ENCODE measurements at regions not wholly inside any gene's neighbourhood (a gene's known extent, or its start where the extent isn't known, plus 50 kb on each side); places are given as distances from the start of the nearest gene placed in this dataset.

- Histone ChIP-seq H3K27me3 (replicated peaks; ENCODE audit: insufficient read depth, low read length) (no peaks in the 10 kb centered on the region), H4K20me1 (ENCODE audit: insufficient read depth, low read length) (no peaks in the 10 kb centered on the region), H3K9me2 (replicated peaks; ENCODE audit: insufficient read depth, low read length) (no peaks in the 10 kb centered on the region), H2AFZ (ENCODE audit: low read length) (no peak overlapping the region), H3K9ac (ENCODE audit: low read length) (no peak overlapping the region), H3K9me3 (replicated peaks; ENCODE audit: insufficient read depth, low read length) (no peaks in the 10 kb centered on the region), H3K4me3 (ENCODE audit: low read length) (no peak overlapping the region), H3F3A (ENCODE audit: insufficient read depth, low read length) (no peaks in the 10 kb centered on the region), H3K36me3 (replicated peaks; ENCODE audit: insufficient read depth, low read length) (no peaks in the 10 kb centered on the region), H3K79me2 (ENCODE audit: low read length) (no peaks in the 10 kb centered on the region), H3K4me2 (ENCODE audit: low read depth, low read length) (no peak overlapping the region), H3K4me1 (ENCODE audit: low read length) (no peaks in the 10 kb centered on the region), H3K27ac (ENCODE audit: low read length) (no peak overlapping the region)
- TF ChIP-seq EZH2 (optimal IDR thresholded peaks at IDR 0.05; ENCODE audit: low read depth, low read length) (no peak), EZH2phosphoT487 (IDR thresholded peaks at IDR 0.05; ENCODE audit: low read length) (no peak), CTCF (IDR thresholded peaks at IDR 0.05; ENCODE audit: low read length) (no peak)
- no peak for DNase-seq
Observed at GRCh38 chr6:14488180-14488579, 370.6 kb downstream of the CD83 start.

- Histone ChIP-seq H3K79me2 (ENCODE audit: low read length) (no peaks in the 10 kb centered on the region), H2AFZ (ENCODE audit: low read length) (no peak overlapping the region), H4K20me1 (ENCODE audit: insufficient read depth, low read length) (no peaks in the 10 kb centered on the region)
Observed at GRCh38 chr6:14489445-14489844, 371.9 kb downstream of the CD83 start.

GRCh38 chr6:14498748-14499147, 381.2 kb downstream of the CD83 start:
- no peaks in the 10 kb centered on the region for H3K27me3 ChIP-seq (replicated peaks; ENCODE audit: insufficient read depth, low read length)
- no peaks in the 10 kb centered on the region for H3K9me2 ChIP-seq (replicated peaks; ENCODE audit: insufficient read depth, low read length)
- no peak overlapping the region for H3K4me2 ChIP-seq (ENCODE audit: low read depth, low read length)
- no peaks in the 10 kb centered on the region for H3K9me3 ChIP-seq (replicated peaks; ENCODE audit: insufficient read depth, low read length)
- H3K79me2 ChIP-seq (ENCODE audit: low read length), result no peaks in the 10 kb centered on the region
- no peak overlapping the region for H2AFZ ChIP-seq (ENCODE audit: low read length)
- TF ChIP-seq CTCF (IDR thresholded peaks at IDR 0.05; ENCODE audit: low read length) (no peak), EZH2 (optimal IDR thresholded peaks at IDR 0.05; ENCODE audit: low read depth, low read length) (no peak), EZH2phosphoT487 (IDR thresholded peaks at IDR 0.05; ENCODE audit: low read length) (no peak)
- H3K4me1 ChIP-seq (ENCODE audit: low read length), result no peaks in the 10 kb centered on the region
- no peak overlapping the region for H3K4me3 ChIP-seq (ENCODE audit: low read length)
- H3K9ac ChIP-seq (ENCODE audit: low read length), result no peak overlapping the region
- H3F3A ChIP-seq (ENCODE audit: insufficient read depth, low read length), result no peaks in the 10 kb centered on the region
- H4K20me1 ChIP-seq (ENCODE audit: insufficient read depth, low read length), result no peaks in the 10 kb centered on the region
- H3K36me3 ChIP-seq (replicated peaks; ENCODE audit: insufficient read depth, low read length), result no peaks in the 10 kb centered on the region
- DNase-seq, result no peak
- H3K27ac ChIP-seq (ENCODE audit: low read length), result no peak overlapping the region

More at GRCh38 chr6:14489445-14489844, 371.9 kb downstream of the CD83 start:
- Histone ChIP-seq H3K9me3 (replicated peaks; ENCODE audit: insufficient read depth, low read length) (no peaks in the 10 kb centered on the region), H3K36me3 (replicated peaks; ENCODE audit: insufficient read depth, low read length) (no peaks in the 10 kb centered on the region), H3F3A (ENCODE audit: insufficient read depth, low read length) (no peaks in the 10 kb centered on the region), H3K9me2 (replicated peaks; ENCODE audit: insufficient read depth, low read length) (no peaks in the 10 kb centered on the region), H3K9ac (ENCODE audit: low read length) (no peak overlapping the region), H3K4me3 (ENCODE audit: low read length) (no peak overlapping the region), H3K27me3 (replicated peaks; ENCODE audit: insufficient read depth, low read length) (no peaks in the 10 kb centered on the region), H3K27ac (ENCODE audit: low read length) (no peak overlapping the region), H3K4me1 (ENCODE audit: low read length) (no peaks in the 10 kb centered on the region), H3K4me2 (ENCODE audit: low read depth, low read length) (no peak overlapping the region)
- DNase-seq, result no peak
- no peak for TF ChIP-seq EZH2 (optimal IDR thresholded peaks at IDR 0.05; ENCODE audit: low read depth, low read length)
- TF ChIP-seq EZH2phosphoT487 (IDR thresholded peaks at IDR 0.05; ENCODE audit: low read length), result no peak
- no peak for TF ChIP-seq CTCF (IDR thresholded peaks at IDR 0.05; ENCODE audit: low read length)

Data from MM.1S (cell line).